Stimulated activated CD8-positive, alpha-beta memory T cell treated with anti-CD3 and anti-CD28 coated beads, Interleukin-12 subunit alpha, Interleukin-12 subunit beta, amount 100 ng/mL, for 24 hours (primary cell): ENCODE measurements at regions not wholly inside any gene's neighbourhood (a gene's known extent, or its start where the extent isn't known, plus 50 kb on each side); places are given as distances from the start of the nearest gene placed in this dataset.

Experiments
- DNase-seq: peaks from one replicate; pipeline ENCODE4 v3.0.0-alpha.2; 2020; ENCODE audit errors: extremely low read depth

- no peak for DNase-seq
Observed at GRCh38 chr7:155213955-155214740, 83.5 kb upstream of the INSIG1 start.

- DNase-seq: no peak
Observed at GRCh38 chr7:155215576-155216325, 81.9 kb upstream of the INSIG1 start.

DNA sequence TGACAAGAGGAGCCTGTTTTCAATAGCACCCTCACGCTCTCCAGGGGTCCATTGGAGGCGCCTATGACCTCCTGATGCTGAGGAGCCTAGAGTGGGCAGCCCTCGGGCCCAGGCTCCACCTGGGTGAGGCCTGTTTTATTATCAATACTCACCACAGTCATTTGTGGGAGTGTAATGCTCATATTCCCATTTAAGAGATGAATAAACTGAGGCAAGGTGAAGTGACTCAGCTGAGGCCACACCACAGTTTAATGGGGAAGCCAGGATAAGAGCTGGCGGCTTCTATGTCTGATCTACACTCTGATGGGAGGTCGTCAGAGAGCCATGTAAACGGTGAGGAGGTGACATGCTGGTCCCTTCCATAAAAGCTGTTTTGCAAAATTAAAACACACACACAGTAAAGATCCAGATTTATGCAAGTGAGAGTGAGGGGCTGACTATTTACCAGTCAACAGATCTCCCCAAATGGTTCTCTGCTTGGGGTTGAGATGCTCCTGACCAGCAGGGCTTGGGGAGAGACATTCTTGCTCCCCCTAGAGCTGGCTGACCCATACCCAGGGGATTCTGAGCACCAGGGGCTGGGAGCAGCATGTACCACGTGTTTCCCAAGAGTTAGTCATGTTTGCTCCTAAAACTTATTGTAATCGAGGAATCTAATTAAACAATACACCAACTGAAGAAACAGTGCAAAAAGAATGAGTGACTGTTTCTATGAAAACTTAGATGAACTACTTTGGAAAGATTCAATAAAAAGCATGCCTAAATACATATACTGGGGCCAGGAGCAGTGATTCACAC, 81.0 kb upstream of the INSIG1 start:
- no peak for DNase-seq

GRCh38 chr7:155217634-155218033, 80.0 kb upstream of the INSIG1 start:
- no peak for DNase-seq

DNA sequence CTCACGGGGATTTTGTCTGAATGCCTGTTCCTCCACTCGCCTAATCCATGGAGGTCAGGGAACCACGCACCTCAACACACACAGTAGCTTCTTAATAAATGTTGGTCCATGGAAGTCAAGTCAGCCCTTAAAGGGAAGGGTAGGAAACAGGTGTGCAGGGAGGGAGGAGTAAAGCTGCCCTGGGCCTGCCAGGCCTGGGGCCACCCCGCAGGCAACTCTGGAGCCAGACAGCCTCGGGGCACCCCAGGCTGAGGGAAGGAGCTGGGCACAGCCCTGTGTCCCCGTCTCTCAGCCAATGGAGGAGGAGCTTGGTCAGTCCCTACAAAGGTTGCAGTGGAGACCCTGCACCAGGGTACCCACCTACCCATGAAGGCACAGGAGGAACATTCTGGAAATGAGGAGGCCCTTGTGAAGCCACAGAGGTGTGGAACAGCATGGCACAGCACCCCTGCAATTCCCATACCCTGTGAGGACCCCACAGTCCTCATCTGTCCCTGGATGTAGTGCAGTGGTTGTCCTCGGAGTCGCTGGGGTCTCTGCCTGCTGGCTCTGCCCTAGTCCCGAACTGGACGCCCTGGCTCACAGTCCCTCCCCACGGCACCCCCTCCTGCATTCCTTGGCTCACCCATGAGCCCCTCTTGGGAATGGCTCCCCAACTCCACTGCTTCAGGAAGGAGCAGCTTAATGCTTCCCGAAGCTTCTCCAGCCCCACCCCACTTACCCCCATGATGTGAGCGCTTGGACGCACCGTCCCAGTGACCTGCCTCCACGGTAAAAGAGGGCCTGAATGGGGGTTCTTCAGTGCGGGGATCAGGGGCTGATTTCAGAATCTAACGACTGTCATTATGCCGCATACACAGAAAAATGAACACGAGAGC, 79.2 kb upstream of the INSIG1 start:
- no peak for DNase-seq

DNA sequence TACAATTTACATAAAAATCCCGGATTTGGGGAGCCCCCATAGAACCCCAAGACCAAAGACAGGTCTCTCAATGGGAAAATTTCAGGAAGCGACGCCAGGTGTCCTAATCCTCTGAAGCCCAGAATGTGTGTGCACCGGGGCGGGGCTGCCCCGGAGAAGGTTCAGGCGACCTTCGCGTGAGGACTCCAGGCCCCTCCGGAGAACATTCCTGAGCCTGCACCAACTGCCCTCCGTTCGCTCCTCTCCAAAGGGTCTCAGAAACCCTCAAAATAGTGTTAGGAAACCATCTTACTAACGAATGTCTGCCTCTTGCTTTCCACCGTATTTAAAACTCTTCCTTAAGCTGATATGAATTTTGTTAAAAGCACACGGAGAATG, 78.5 kb upstream of the INSIG1 start:
- DNase-seq: no peak

DNA sequence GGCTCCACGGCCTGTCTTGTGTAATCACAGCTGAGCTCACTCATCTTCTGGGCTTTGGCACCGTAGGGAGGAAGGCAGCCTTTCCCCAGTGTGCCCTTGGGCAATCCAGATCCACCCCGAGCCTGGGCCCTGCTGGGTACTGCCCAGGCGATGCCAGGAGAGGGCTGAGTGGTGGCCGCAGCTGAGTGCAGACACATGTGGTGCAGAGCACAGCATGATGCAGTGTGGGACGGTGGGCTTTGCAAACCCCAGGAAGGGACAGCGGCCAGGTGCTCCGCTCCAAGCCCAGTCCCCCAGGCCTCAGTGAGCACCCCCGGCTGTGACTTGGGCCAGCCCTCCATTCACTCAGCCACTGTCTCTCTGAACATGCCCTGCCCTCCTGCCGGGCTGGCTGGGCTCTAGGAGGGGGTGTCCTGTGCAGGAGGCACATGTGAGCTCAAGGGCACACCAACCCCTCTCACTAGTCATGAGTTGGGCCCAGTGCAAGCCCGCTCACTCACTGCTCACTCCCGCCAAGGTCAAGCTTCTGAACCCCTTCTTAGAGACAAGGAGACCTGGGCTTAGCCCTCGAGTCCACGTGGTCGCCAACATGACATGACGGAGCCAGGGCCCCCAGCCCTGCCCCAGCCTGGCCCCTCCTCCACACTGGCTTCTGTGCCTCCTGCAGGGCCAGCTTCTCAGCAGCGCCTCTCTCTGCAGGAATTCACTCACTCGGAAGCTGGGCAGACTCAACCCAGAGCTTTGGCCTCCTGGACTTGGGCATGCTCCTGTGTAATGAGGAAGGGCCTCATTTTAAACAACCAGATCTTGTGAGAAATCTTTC, 77.5 kb upstream of the INSIG1 start:
- no peak for DNase-seq

GRCh38 chr7:155220903-155221302, 76.8 kb upstream of the INSIG1 start:
- DNase-seq: no peak

DNA sequence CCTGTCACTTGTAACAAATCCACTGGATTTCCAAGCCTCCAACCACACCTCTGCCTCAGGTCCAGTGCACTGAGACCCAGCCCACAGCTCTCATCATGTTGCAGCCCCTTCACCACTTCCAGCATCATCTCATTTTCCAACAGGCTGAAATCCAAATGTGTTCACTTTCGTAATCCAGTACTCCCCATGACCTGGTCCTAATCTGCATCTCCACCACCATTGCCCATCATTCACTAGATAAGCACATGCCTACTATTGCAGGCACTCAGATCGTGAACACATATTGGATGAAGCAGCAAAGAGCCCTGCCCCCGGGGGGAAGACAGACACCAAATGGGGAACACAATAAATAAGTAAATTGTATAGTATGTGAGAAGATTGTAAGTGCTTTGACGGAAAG, 76.1 kb upstream of the INSIG1 start:
- DNase-seq: no peak

DNA sequence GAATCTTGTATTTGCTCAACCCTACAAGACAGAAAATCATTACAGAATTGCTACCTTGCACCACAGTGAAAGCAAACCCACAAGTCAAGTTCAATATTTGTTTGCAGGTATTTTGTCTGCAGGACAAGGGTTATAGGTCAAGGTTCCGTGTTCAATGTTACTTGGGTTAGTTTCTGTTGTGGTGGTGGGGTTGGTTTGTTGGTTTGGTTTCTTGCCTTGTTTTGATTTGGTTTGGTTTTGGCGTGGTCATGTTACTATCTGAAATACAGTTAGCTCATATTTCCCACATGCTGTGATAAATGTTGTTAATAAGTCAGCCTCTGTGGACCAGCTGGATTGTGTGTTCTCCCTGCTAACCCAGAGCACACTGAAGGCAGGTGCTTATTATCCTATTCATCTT, 75.6 kb upstream of the INSIG1 start:
- no peak for DNase-seq

DNA sequence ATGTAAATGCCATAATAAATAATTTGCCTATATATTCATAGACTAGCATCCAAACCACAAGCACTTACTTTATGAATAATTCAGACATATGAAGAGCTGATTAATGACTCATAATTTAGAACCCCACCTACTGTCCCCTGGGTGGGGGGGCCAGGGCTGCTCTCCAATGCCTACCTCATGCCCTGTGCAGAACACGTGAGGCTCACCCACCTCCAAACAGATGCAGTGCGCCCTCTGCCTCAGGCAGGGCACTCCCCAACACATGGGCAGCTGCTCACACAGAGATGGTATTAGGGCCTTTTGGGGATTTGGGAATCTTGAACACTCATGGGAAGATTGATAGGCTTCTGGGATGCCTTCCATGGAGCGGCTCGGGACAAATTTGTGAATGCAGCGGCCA, 75.1 kb upstream of the INSIG1 start:
- DNase-seq: no peak

DNA sequence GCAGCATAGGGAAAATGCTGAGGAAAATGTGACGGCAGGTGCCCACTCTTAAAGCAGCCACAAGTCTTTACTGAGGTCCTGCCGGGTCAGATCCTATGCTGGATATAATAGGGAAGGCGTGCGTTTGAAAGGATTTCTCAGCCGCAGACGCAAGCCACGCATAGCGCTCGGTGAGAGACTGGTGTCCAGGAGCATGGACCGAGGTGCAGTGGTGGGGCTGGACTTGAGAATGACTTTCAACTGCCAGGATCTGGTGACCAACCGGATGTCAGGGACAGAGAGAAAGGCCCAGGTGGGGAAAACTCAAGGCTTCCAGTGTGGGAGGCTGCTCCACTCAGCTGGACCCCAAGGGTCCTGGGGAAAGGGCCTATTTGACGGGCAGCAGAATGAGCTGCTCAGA, 74.7 kb upstream of the INSIG1 start:
- no peak for DNase-seq

DNA sequence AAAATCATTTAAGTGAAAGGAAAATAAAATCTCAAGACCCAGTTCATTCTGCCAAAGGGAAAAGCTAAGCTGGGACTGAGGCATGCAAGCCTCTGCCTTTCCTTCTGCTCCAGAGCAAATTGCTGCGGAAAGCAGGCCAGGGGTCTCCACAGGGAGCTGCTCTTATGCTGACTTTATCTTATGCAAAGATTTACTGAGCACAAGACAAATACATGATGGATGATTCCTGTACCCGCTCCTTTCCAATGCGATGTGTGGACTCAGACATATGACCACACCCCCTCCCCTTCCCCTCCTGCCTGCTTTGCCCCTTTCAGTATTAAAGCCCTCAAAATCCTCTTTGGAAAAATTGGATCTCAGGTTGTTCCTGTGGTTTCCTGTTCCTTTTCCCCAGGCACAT, 74.2 kb upstream of the INSIG1 start:
- no peak for DNase-seq

DNA sequence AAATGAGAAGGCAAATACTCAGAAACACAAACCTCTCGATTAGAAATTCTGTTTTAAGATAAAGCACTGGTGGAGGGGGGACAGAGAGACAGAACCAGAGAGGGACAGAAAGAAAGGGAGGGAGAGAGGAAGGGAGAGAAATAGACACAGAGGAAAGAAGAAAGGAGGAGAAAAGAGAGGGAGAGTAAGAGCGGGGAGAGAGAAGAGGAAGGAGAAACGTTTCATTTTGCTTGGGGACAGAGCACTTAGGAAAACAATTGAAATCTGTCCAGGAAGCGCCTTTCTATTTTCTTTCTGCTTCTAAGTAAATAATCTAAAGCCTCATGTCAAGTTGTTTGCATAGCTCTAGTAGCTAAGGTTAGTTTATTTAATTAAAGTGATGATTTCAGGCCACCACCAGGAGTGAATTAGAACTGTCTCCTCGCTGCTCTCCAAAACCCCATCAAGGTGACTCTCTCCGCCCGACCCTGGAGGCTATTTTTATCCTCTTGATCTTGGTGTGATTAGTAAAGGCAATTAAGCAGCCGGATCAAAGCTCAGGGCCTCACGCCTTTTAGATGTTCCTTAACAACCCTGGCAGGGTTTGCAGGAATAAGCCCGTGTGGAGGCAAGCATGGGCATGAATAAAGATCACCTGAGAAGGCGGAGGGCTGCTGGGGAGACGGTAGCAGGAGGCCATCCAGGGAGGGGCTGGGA, 73.4 kb upstream of the INSIG1 start:
- DNase-seq: no peak

DNA sequence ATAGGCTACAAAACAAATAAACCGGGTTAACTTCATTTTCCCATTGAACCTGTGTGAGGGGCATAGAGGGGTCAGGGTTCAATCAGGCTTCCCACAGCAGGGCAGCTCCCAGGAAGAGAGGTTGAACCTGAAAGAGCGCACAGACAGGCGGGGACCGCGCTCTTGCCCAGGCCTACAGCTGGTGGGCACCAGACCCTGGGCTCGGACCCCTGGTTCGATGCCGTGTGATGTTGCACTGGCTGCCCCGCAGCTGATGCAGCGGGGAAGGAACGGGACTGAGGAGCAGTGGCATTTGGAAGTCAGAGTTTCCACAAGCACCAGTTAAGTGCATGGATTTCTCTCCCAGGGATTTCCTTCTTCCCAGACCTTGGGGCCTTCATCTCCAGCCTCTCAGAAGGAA, 72.6 kb upstream of the INSIG1 start:
- no peak for DNase-seq

DNA sequence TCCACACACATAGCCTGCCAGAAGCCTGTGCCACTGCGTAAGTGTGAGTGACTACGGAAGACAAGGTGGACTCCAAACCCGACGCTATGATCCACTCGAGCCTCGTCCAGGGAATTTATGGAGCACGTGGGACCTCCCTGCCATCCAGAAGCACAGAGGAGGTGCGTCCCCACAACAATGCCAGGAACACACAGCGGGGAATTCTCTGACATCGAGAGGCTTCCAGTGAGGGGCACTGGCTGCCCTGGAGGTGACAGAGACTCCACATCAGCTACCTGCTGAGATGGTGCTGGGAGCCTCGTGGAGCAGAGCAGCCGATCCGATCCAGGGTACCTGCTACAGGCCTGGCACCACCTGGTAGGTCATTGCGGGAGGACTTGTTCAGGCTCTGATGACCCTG, 72.2 kb upstream of the INSIG1 start:
- DNase-seq: no peak

- no peak for DNase-seq
Observed at GRCh38 chr7:155226261-155227003, 71.2 kb upstream of the INSIG1 start.

DNA sequence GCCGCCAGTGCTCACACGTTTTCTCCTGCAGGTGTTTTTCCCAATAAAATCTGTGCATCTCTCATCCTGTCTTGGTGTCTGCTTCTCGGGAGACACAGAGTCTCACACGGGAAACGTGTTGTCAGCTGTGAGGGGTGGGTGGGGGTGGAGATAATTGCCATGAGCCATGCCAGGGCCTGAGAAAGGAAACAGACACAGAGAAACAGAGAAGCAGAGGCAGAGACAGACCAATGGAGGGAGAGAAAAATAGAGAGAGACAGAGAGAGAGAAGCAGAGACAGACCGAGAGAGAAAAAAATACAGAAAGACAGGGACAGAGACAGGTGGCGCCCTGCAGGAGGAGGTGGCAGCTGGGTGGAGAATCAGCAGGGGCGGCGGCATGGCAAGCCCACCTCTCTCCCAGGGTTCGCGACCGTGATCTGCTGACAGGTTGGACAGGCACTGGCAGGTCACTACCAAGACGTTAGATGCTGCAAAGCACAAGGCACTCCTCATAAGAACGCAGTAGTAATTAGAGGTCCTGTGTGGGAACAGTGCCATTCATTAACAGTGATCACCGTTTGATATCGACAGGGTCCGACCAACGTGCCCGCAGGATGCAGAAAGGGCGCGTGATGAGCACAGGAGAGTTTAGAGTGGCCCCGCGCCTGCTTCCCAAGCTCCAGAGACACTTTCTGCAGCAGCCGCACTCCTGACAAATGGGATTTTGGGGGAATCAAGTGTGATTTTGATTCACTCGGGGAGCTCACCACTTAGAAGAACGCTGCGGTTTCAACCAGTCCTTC, 70.5 kb upstream of the INSIG1 start:
- DNase-seq: no peak
